GM18907 (cell line): ENCODE measurements at regions not wholly inside any gene's neighbourhood (a gene's known extent, or its start where the extent isn't known, plus 50 kb on each side); places are given as distances from the start of the nearest gene placed in this dataset.
"Not testable (repeated sequence)": the region's sequence is repeated elsewhere in the genome, so short reads cannot be mapped to it uniquely, and the experiment has no call there.

Source experiments
- ATAC-seq: cut with Tn5 transposase; IDR thresholded peaks from one replicate; pipeline ENCODE4 v1.9.1; 2021; ENCODE audit warnings: mild to moderate bottlenecking, moderate library complexity; ENCODE audit not compliant: unreplicated experiment

- ATAC-seq: no peak
Observed at GRCh38 chr5:174504266-174504726, 220.1 kb upstream of the MSX2 start.

DNA sequence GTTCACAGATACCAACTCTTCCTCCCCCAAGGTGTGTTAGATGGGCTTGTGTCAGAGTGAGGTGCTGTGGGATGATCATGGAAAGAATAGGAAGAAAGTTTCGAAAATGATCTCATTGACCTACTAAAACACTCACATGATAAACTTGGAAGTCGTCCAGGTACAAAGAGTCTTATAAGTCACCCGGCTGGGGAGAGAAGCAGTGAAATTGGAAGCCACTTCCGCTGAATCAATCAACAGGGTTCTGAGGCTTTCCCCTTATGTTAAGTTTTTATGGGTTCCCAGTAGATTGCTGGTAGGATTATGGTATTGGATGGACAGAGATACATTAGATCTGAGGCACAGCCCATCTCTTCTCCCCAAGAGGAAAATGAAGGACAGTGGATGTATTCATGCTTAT lies 218.8 kb upstream of the MSX2 start:
- no peak for ATAC-seq

DNA sequence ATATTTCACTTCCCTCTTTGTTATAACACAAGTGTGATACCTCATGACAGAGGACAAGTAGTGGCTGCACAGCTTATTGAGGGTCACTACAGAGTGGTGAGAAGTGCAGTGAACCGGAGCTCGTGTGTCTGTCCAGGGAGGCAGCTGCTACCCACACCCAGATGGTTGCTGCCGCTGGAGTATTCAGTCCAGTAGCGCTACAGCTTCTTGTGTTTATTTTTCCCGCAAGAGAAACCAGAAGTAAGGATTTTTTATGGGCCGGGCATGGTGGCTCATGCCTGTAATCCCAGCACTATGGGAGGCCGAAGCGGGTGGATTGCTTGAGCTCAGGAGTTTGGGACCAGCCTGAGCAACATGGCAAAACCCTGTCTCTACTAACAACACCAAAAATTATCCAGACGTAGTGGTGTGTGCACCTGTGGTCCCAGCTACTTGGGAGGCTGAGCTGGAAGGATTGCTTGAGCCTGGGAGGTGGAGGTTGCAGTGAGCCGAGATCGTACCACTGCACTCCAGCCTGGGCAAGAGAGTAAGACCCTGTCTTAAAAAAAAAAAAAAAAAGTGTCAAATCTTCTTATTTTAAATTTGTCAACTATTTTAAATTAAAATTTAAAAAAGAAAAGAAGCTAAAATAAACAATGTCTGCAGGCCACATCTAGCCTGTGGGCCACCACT lies 213.5 kb upstream of the MSX2 start:
- ATAC-seq: not testable (repeated sequence)

- ATAC-seq: no peak
Observed at GRCh38 chr5:174511714-174512253, 212.6 kb upstream of the MSX2 start.

DNA sequence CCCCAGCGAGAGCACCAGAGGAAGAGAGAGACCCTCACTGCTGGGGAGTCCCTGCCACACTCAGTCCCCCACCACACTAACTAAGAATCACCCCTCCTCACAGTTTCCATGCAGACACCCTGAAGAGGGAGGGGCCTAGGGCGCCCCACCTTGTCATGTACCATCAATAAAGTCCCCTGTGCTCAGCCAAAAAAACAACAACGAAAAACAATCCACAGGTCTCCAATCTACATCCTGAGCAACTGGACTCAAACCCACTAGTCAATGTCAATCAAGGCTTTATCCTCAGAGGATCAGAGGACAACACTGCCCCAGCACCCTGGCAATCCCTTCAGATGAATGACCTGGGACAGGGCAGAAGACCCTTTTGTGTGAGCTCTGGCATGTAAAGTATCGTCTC lies 210.1 kb upstream of the MSX2 start:
- no peak for ATAC-seq

DNA sequence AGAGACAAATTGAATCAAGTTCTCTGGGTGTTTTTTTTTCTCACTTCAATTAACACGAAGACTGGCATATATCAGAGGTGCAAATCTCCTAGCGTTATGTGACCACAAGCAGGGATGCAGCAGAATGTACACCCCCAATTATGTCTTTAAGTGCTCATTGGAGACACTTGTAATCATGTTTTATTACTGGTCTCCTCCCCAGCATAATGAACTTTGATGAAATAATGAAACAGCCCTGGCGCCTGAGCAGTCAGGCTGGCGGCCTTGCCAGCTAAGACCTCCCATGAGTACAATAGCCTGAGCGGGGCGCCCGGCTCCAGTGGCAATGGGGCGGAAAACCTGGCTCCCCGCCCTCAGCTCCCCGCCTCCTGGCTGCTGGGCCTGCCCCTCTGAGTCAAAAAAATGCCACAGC lies 209.4 kb upstream of the MSX2 start:
- no peak for ATAC-seq

- ATAC-seq: no peak
Observed at GRCh38 chr5:174516741-174517140, 207.6 kb upstream of the MSX2 start.

GRCh38 chr5:174518512-174518911 lies 205.9 kb upstream of the MSX2 start:
- ATAC-seq: no peak

GRCh38 chr5:174520420-174521396 lies 203.7 kb upstream of the MSX2 start:
- no peak for ATAC-seq

GRCh38 chr5:174521449-174521848 lies 202.9 kb upstream of the MSX2 start:
- ATAC-seq: no peak

DNA sequence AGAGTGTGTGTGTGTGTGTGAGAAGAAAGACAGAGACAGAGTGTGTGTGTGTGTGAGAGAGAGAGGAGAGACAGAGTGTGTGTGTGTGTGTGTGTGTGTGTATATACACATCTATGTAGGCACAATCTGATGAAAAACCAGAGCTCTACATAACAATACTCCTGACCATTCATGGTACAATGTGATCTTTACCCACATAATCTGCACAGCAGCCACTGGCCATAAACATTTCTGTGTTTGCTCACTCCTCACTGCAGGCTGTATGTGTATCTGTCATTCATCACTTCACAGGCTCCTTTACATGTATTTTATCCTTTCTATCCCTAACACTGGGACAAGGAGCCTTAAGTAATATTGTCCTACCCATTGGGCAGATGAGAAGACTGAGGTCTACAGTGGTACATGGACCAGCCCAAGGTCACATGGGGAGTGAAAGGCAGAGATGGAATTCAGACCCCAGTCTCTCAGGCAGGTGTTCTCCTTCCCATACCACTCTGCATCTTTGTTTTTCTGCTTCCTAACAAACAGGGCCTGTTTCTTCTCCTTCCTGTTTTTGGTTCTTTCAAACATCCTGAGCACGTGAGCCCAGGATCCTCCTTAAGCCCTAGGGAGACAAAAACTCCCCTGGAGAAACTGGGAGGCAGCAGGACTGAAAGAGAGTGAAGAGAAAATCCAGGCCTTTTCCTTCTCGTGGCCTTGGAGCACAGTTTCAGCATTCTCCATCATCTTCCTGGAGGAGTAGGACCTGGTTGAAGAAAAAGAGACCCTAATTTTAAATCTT lies 201.7 kb upstream of the MSX2 start:
- no peak for ATAC-seq

DNA sequence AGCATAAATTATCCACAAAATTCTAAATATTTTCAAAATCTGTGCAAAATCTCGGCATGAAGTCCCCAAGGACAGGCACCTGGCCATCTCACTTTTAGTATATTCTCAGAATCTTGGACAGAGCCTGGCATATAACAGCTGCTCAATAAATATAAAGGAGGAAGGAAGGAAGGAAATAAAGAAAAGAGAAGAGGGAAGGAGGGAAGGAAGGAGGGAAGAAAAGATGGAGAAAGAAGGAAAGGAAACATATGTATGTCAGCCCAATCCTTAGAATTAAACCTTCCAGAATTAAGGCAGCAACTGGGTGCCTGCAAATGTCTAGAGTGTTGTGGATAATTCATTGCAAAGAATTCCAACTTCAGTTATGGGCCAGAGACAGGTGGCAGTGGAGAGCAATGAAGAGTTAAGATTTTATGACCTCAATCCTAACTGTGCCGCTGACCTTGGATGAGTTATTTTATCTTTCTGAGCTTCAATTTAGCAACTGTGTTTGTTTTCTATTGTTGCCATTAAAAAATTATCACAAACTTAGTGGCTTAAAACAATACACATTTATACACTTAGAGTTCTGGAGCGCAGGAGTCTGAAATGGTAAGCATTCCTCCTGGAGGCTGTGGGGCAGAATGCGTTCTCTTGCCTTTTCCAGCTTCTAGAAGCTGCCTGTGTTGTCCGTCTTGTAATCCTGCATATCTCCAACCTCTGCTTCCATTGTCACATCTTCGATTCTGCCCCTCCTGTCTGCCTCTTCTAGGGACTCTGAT lies 200.9 kb upstream of the MSX2 start:
- ATAC-seq: no peak

- no peak for ATAC-seq
Observed at GRCh38 chr5:174524351-174524750, 200.0 kb upstream of the MSX2 start.

GRCh38 chr5:174526177-174526576 lies 198.2 kb upstream of the MSX2 start:
- ATAC-seq: no peak

DNA sequence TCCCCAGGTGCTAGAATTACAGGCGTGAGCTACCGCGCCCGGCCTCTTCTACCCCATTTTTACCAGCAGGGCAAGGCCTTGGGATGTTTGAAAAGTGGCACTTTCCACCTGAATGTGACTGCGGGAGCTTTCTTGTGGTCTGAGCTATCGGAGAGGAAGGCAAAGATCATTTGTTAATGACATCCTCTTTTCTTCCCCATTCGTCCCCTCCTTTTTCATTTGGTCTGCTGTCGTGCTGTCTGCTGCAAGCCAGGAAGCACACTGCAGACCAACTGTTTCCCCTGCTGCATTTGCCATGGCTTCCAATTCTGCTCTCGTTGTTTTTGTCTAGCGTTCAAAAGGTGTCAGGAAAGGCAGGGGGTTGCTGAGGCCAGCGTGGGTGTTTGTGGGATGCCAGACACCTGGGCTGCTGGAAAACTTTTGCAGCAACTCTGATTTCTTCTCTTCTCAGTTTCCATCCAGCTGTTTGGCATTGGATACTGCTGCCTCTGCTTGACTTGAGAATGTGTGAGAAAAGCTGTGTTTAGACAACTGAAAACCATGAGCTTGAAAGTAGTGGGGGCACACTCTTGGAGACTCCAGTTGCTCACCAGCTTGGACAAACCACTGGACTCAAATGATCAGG lies 196.4 kb upstream of the MSX2 start:
- no peak for ATAC-seq

DNA sequence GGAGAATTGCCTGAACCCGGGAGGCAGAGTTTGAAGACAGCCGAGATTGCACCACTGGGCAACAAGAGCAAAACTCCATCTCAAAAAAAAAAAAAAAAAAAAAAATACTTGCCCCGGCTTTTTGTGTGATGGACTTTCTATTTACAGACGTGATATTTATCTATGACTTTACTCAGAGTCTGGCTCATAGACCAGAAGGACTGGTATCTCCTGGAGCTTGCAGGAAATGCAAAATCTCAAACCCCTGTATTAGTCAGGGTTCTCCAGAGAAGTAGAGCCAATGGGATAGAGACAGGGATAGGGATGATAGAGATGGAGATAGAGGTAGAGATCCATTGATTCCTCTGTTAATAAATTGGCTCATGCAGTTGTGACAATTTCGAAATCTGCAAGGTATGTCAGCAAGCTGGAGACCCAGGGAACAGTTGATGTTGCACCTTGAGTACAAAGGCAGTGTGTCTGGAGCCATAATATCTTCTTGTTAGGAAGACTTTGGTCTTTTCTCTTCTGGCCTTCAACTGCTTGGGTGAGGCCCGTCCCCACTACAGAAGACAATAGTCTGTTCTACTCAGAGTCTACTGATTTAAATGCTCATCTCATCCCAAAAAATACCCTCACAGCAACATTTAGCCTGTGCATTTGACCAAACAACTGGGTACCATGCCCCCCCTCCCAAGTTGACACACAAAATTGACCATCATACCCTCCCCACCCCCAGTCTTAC lies 195.4 kb upstream of the MSX2 start:
- ATAC-seq: no peak

DNA sequence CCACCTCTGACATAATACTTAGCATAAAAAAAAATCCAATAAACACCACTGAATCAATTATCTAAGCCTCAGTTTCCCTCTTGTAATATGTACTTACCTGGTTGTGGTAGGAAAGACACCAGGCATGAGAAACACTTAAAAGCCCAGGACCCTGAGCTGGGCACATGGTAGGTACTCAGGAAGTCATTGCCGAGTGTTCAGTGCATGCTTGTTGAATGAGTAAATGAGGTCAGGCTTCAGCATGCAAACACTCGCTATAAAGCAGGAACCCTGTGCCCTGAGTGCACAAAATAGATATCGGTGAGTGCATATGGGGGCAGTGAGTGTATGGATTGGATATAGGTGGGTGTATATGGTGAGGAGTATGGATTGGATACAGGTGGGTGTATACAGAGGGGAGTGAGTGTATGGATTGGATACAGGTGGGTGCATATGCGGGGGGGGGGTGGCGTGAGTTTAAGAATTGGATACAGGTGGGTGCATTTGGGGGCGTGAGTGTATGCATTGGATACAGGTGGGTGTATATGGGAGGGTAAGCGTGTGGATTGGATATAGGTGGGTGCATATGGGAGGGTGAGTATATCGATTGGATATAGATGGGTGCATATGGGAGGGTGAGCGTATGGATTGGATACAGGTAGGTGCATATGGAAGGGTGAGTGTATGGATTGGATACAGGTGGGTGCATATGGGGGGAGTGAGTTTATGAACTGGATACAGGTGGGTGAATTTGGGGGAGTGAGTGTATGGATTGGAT lies 194.3 kb upstream of the MSX2 start:
- ATAC-seq: no peak

GRCh38 chr5:174531782-174532191 lies 192.6 kb upstream of the MSX2 start:
- no peak for ATAC-seq
